ENCODE measurements at regions not wholly inside any gene's neighbourhood (a gene's known extent, or its start where the extent isn't known, plus 50 kb on each side); places are given as distances from the start of the nearest gene placed in this dataset.

GRCh38 chr2:4690913-4691312 is 987.5 kb downstream of the DCDC2C start:
- TF ChIP-seq CTCF (IDR thresholded peaks at IDR 0.05; ENCODE audit: extremely low read depth, missing control alignments) = no peak
- DNase-seq (ENCODE audit: low spot score) = no peak

GRCh38 chr2:4693266-4693665 is 989.9 kb downstream of the DCDC2C start:
- no peak for TF ChIP-seq CTCF (IDR thresholded peaks at IDR 0.05; ENCODE audit: extremely low read depth, missing control alignments)
- DNase-seq (ENCODE audit: low spot score) = no peak

GRCh38 chr2:4695281-4695861 is 992.0 kb downstream of the DCDC2C start:
- no peak for DNase-seq (ENCODE audit: low spot score)
- no peak for TF ChIP-seq CTCF (IDR thresholded peaks at IDR 0.05; ENCODE audit: extremely low read depth, missing control alignments)

GRCh38 chr2:4715065-4715464 is 977.1 kb upstream of the SOX11 start:
- no peak for DNase-seq (ENCODE audit: low spot score)

GRCh38 chr2:4718777-4719176 is 973.4 kb upstream of the SOX11 start:
- TF ChIP-seq CTCF (IDR thresholded peaks at IDR 0.05; ENCODE audit: extremely low read depth, missing control alignments) = no peak
- DNase-seq (ENCODE audit: low spot score) = no peak

More at GRCh38 chr2:4715065-4715464, 977.1 kb upstream of the SOX11 start:
- no peak for TF ChIP-seq CTCF (IDR thresholded peaks at IDR 0.05; ENCODE audit: extremely low read depth, missing control alignments)

GRCh38 chr2:4725618-4726017 is 966.6 kb upstream of the SOX11 start:
- no peak for DNase-seq (ENCODE audit: low spot score)
- TF ChIP-seq CTCF (IDR thresholded peaks at IDR 0.05; ENCODE audit: extremely low read depth, missing control alignments) = no peak

GRCh38 chr2:4732560-4732959 is 959.6 kb upstream of the SOX11 start:
- TF ChIP-seq CTCF (IDR thresholded peaks at IDR 0.05; ENCODE audit: extremely low read depth, missing control alignments) = no peak
- DNase-seq (ENCODE audit: low spot score) = no peak

Data from GM20000 (cell line).